Fibroblast of lung (primary cell): ENCODE measurements at regions not wholly inside any gene's neighbourhood (a gene's known extent, or its start where the extent isn't known, plus 50 kb on each side); places are given as distances from the start of the nearest gene placed in this dataset.

Experiments
- DNase-seq, 2 donors: peaks; one replicate each; pipeline versions ENCODE4 v3.0.0 to v3.0.0-alpha.2; 2010; ENCODE audit warnings: low read depth in 2 of 2
- H2AFZ ChIP-seq: 2 replicates; pipeline ENCODE4 v1.5.1; 2012; ENCODE audit warnings: low read length, control low read depth, inconsistent platforms
- H3K27ac ChIP-seq: 2 replicates; pipeline ENCODE4 v1.5.1; 2011; ENCODE audit warnings: low read length, control low read depth; ENCODE audit not compliant: insufficient read depth
- H3K27me3 ChIP-seq: 2 replicates; pipeline ENCODE4 v1.5.1; 2011; ENCODE audit warnings: mild to moderate bottlenecking, low read length; ENCODE audit not compliant: control insufficient read depth, insufficient read depth
- H3K36me3 ChIP-seq: 2 replicates; pipeline ENCODE4 v1.5.1; 2011; ENCODE audit warnings: low read length; ENCODE audit not compliant: control insufficient read depth, insufficient read depth
- H3K4me1 ChIP-seq: 2 replicates; pipeline ENCODE4 v1.5.1; 2011; ENCODE audit warnings: low read length; ENCODE audit not compliant: control insufficient read depth, insufficient read depth; ENCODE audit errors: extremely low read depth
- H3K4me2 ChIP-seq: 2 replicates; pipeline ENCODE4 v1.5.1; 2011; ENCODE audit warnings: low read length, control low read depth; ENCODE audit not compliant: insufficient read depth; ENCODE audit errors: extremely low read depth
- H3K4me3 ChIP-seq, 4 experiments: fragments of 200-600 bp in 1 of 4; sonication (generic) in 1 of 4; replicated peaks in 1 of 4; 2 replicates each; pipeline ENCODE4 v1.5.1; 2011 to 2016; ENCODE audit warnings: low read length in 4 of 4, low read depth in 3 of 4, mild to moderate bottlenecking in 3 of 4, control low read depth in 2 of 4, inconsistent platforms in 1 of 4, mixed read lengths in 1 of 4; ENCODE audit not compliant: insufficient read depth in 1 of 4; ENCODE audit errors: control extremely low read depth in 1 of 4
- H3K79me2 ChIP-seq: 2 replicates; pipeline ENCODE4 v1.5.1; 2012; ENCODE audit warnings: mild to moderate bottlenecking, low read length, inconsistent platforms; ENCODE audit not compliant: control insufficient read depth, insufficient read depth
- H3K9ac ChIP-seq: 2 replicates; pipeline ENCODE4 v1.5.1; 2011; ENCODE audit warnings: mild to moderate bottlenecking, low read length, control low read depth; ENCODE audit not compliant: insufficient read depth
- H3K9me3 ChIP-seq: 2 replicates; pipeline ENCODE4 v1.5.1; 2012; ENCODE audit warnings: low read depth, low read length; ENCODE audit not compliant: control insufficient read depth, insufficient read depth
- H4K20me1 ChIP-seq: 2 replicates; pipeline ENCODE4 v1.5.1; 2011; ENCODE audit warnings: low read length; ENCODE audit not compliant: control insufficient read depth, insufficient read depth; ENCODE audit errors: extremely low read depth
- CTCF ChIP-seq, 2 donors: IDR thresholded peaks in 1 of 2; conservative IDR thresholded peaks in 1 of 2; 1 replicate in 1 of 2; 2 replicates in 1 of 2; pipeline ENCODE4 v1.5.1; 2011 to 2012; ENCODE audit warnings: low read length in 2 of 2, control low read depth in 1 of 2, inconsistent platforms in 1 of 2, low read depth in 1 of 2, mild to moderate bottlenecking in 1 of 2
- EZH2 ChIP-seq: IDR thresholded peaks from 2 replicates; pipeline ENCODE4 v1.5.1; 2012; ENCODE audit warnings: low read length, control low read depth, mild to moderate bottlenecking; ENCODE audit errors: missing control alignments

- H3K4me1 ChIP-seq = no peaks in the 10 kb centered on the region
- no peak overlapping the region for H3K4me3 ChIP-seq
- H4K20me1 ChIP-seq = no peaks in the 10 kb centered on the region
- H3K79me2 ChIP-seq = no peaks in the 10 kb centered on the region
- no peaks in the 10 kb centered on the region for H3K9me3 ChIP-seq
- H3K36me3 ChIP-seq = no peaks in the 10 kb centered on the region
- H3K9ac ChIP-seq = no peak overlapping the region
- H3K4me2 ChIP-seq = no peak overlapping the region
- DNase-seq = no peak
- no peak overlapping the region for H2AFZ ChIP-seq
- TF ChIP-seq CTCF (conservative IDR thresholded peaks at IDR 0.05 in 1 of 2, IDR thresholded peaks at IDR 0.05 in 1 of 2; ENCODE audit: low read depth in 1 of 2, low read length in 2 of 2) (no peak), EZH2 (no peak)
- H3K27ac ChIP-seq = no peak overlapping the region
- H3K27me3 ChIP-seq = no peaks in the 10 kb centered on the region
Measured at GRCh38 chr9:105984714-105985113, 290.4 kb downstream of the TMEM38B start.

GRCh38 chr9:105993116-105993854 lies 298.9 kb downstream of the TMEM38B start:
- Histone ChIP-seq H3K27me3 (no peaks in the 10 kb centered on the region), H4K20me1 (no peaks in the 10 kb centered on the region), H3K9ac (no peak overlapping the region), H3K4me1 (no peaks in the 10 kb centered on the region), H3K27ac (no peak overlapping the region), H3K9me3 (no peaks in the 10 kb centered on the region), H3K36me3 (no peaks in the 10 kb centered on the region), H2AFZ (no peak overlapping the region), H3K79me2 (no peaks in the 10 kb centered on the region), H3K4me3 (no peak overlapping the region), H3K4me2 (no peak overlapping the region)
- DNase-seq = no peak
- TF ChIP-seq EZH2 = no peak
- TF ChIP-seq CTCF (conservative IDR thresholded peaks at IDR 0.05 in 1 of 2, IDR thresholded peaks at IDR 0.05 in 1 of 2; ENCODE audit: low read depth in 1 of 2, low read length in 2 of 2) = no peak

GRCh38 chr9:105993921-105994715 lies 299.8 kb downstream of the TMEM38B start:
- no peaks in the 10 kb centered on the region for H4K20me1 ChIP-seq
- no peak overlapping the region for H3K9ac ChIP-seq
- no peak overlapping the region for H3K27ac ChIP-seq
- no peak overlapping the region for H3K4me2 ChIP-seq
- no peak overlapping the region for H2AFZ ChIP-seq
- H3K4me1 ChIP-seq = no peaks in the 10 kb centered on the region
- no peaks in the 10 kb centered on the region for H3K79me2 ChIP-seq
- H3K36me3 ChIP-seq = no peaks in the 10 kb centered on the region
- DNase-seq = no peak
- no peak overlapping the region for H3K4me3 ChIP-seq
- H3K9me3 ChIP-seq = no peaks in the 10 kb centered on the region
- H3K27me3 ChIP-seq = no peaks in the 10 kb centered on the region
- no peak for TF ChIP-seq EZH2
- TF ChIP-seq CTCF (conservative IDR thresholded peaks at IDR 0.05 in 1 of 2, IDR thresholded peaks at IDR 0.05 in 1 of 2; ENCODE audit: low read depth in 1 of 2, low read length in 2 of 2) = no peak
